WI38 (cell line): ENCODE measurements at regions not wholly inside any gene's neighbourhood (a gene's known extent, or its start where the extent isn't known, plus 50 kb on each side); places are given as distances from the start of the nearest gene placed in this dataset.

Experiments used
- H3K4me3 ChIP-seq: 2 replicates; pipeline ENCODE4 v1.5.1; 2011; ENCODE audit warnings: low read depth, mild to moderate bottlenecking, control low read depth, low read length
- CTCF ChIP-seq: IDR thresholded peaks from 2 replicates; pipeline ENCODE4 v1.5.1; 2012; ENCODE audit warnings: low read depth, mild to moderate bottlenecking, control low read depth, low read length

GRCh38 chr12:115519887-115520286 lies 757.6 kb downstream of the MED13L start:
- no peak for TF ChIP-seq CTCF
- H3K4me3 ChIP-seq = no peak overlapping the region

- no peak overlapping the region for H3K4me3 ChIP-seq
- TF ChIP-seq CTCF = no peak
Observed at GRCh38 chr12:115519359-115519758, 758.1 kb downstream of the MED13L start.

- TF ChIP-seq CTCF = no peak
- H3K4me3 ChIP-seq = no peak overlapping the region
Observed at GRCh38 chr12:115517913-115518312, 759.6 kb downstream of the MED13L start.

GRCh38 chr12:115511986-115512711 lies 765.3 kb downstream of the MED13L start:
- H3K4me3 ChIP-seq = no peak overlapping the region
- no peak for TF ChIP-seq CTCF

- no peak overlapping the region for H3K4me3 ChIP-seq
- no peak for TF ChIP-seq CTCF
Observed at GRCh38 chr12:115511305-115511704, 766.2 kb downstream of the MED13L start.

GRCh38 chr12:115508990-115509389 lies 768.5 kb downstream of the MED13L start:
- H3K4me3 ChIP-seq = no peak overlapping the region
- no peak for TF ChIP-seq CTCF

GRCh38 chr12:115507951-115508722 lies 769.4 kb downstream of the MED13L start:
- TF ChIP-seq CTCF = no peak
- no peak overlapping the region for H3K4me3 ChIP-seq
